ENCODE measurements at regions not wholly inside any gene's neighbourhood (a gene's known extent, or its start where the extent isn't known, plus 50 kb on each side); places are given as distances from the start of the nearest gene placed in this dataset.

DNA sequence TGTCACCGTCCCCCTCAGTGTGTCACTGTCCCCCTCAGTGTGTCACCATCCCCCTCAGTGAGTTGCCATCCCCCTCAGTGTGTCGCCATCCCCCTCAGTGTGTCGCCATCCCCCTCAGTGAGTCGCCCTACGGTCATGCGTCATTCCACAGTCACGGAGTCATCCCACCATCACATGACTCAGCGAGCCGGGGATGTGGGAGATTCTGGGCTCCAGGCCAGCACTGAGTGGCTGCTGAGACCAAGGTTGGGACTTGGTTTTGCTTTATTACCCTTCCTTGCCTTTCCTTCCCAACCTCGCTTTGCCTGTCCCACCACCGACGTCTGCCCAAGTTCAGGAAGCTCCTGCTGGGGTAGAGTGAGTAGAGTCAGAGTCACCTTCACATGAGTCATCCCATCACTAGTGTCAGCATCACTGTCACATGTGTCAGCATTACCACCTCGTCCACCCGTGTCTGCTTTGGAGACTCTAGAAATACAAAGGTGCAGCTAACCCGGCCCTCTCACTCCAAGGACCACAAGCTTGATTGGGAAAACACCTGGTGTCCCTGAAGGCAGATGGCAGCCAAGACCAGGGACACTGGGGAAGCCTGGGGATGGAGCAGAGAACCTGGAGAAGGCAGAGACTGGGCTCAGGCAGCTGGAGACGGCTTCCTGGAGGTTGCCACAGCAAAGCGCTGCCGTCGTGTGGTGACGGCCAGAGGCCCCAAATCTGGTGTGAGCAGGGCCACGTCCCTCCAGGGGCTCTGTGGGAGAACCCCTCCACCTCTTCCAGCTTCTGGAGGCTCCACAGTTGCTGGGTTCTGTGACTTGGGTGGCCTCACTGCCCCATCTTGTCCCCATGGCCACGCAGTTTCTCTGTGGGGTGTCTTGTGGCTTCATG is 485.2 kb upstream of the SALL3 start:
- TF ChIP-seq ZNF879 (CRISPR knock-in tag; IDR thresholded peaks at IDR 0.05): no peak
- TF ChIP-seq, protein P1, sequence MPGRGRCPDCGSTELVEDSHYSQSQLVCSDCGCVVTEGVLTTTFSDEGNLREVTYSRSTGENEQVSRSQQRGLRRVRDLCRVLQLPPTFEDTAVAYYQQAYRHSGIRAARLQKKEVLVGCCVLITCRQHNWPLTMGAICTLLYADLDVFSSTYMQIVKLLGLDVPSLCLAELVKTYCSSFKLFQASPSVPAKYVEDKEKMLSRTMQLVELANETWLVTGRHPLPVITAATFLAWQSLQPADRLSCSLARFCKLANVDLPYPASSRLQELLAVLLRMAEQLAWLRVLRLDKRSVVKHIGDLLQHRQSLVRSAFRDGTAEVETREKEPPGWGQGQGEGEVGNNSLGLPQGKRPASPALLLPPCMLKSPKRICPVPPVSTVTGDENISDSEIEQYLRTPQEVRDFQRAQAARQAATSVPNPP (CRISPR knock-in tag; IDR thresholded peaks at IDR 0.05): no peak
- no peak for TF ChIP-seq FOSL2 (CRISPR knock-in tag; IDR thresholded peaks at IDR 0.05)
- TF ChIP-seq CEBPB (IDR thresholded peaks at IDR 0.05; ENCODE audit: borderline replicate concordance, low read depth, low read length): no peak
- no peak for TF ChIP-seq KDM4B (CRISPR knock-in tag; IDR thresholded peaks at IDR 0.05)
- TF ChIP-seq SNAPC2 (CRISPR knock-in tag; IDR thresholded peaks at IDR 0.05): no peak
- TF ChIP-seq, protein P2, sequence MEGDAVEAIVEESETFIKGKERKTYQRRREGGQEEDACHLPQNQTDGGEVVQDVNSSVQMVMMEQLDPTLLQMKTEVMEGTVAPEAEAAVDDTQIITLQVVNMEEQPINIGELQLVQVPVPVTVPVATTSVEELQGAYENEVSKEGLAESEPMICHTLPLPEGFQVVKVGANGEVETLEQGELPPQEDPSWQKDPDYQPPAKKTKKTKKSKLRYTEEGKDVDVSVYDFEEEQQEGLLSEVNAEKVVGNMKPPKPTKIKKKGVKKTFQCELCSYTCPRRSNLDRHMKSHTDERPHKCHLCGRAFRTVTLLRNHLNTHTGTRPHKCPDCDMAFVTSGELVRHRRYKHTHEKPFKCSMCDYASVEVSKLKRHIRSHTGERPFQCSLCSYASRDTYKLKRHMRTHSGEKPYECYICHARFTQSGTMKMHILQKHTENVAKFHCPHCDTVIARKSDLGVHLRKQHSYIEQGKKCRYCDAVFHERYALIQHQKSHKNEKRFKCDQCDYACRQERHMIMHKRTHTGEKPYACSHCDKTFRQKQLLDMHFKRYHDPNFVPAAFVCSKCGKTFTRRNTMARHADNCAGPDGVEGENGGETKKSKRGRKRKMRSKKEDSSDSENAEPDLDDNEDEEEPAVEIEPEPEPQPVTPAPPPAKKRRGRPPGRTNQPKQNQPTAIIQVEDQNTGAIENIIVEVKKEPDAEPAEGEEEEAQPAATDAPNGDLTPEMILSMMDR (CRISPR knock-in tag; IDR thresholded peaks at IDR 0.05): no peak
- TF ChIP-seq CREB1 (IDR thresholded peaks at IDR 0.05): no peak
- TF ChIP-seq CREB1 (CRISPR knock-in tag; IDR thresholded peaks at IDR 0.05): no peak
- no peak for TF ChIP-seq ISX (CRISPR knock-in tag; conservative IDR thresholded peaks at IDR 0.05)
- TF ChIP-seq SMARCC2 (IDR thresholded peaks at IDR 0.05): no peak
- no peak for TF ChIP-seq KMT2B (CRISPR knock-in tag; IDR thresholded peaks at IDR 0.05)
- TF ChIP-seq ASH2L (IDR thresholded peaks at IDR 0.05; ENCODE audit: insufficient read length, low read depth, low read length): no peak
- no peak for TF ChIP-seq SRF (IDR thresholded peaks at IDR 0.05; ENCODE audit: low read depth, low read length)
- no peak for TF ChIP-seq MAFK (conservative IDR thresholded peaks at IDR 0.05 in 1 of 2, IDR thresholded peaks at IDR 0.05 in 1 of 2; ENCODE audit: low read length in 2 of 2)

All from HepG2 (cell line).